B cell (primary cell): ENCODE measurements at regions not wholly inside any gene's neighbourhood (a gene's known extent, or its start where the extent isn't known, plus 50 kb on each side); places are given as distances from the start of the nearest gene placed in this dataset.
"Not testable (repeated sequence)": the region's sequence is repeated elsewhere in the genome, so short reads cannot be mapped to it uniquely, and the experiment has no call there.

Source experiments
- EZH2 ChIP-seq: IDR thresholded peaks from 2 replicates; pipeline ENCODE4 v1.6.1; 2012; ENCODE audit warnings: borderline replicate concordance, low read depth, mild to moderate bottlenecking, moderate library complexity, low read length; ENCODE audit not compliant: insufficient read depth, poor library complexity, severe bottlenecking
- TF ChIP-seq, protein P1 (sequence below): fragments of 200-600 bp; IDR thresholded peaks from one replicate; pipeline ENCODE4 v1.8.0; 2022; ENCODE audit warnings: antibody characterized with exemption, mild to moderate bottlenecking

DNA sequence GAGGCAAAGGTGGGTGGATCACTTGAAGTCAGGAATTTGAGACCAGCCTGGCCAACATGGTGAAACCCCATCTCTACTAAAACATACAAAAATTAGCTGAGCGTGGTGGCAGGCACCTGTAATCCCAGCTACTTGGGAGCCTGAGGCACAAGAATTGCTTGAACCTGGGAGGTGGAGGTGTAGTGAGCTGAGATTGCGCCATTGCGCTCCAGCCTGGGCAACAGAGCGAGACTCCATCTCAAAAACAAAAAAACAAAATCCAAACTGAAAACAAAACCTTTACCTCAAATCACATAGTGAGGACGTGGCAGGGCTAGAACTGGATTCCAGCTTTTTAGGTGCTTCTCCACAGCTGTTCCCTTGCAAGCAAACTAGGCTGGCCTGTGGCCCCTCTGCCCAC, 58.5 kb upstream of the EDAR start:
- TF ChIP-seq, protein P1, sequence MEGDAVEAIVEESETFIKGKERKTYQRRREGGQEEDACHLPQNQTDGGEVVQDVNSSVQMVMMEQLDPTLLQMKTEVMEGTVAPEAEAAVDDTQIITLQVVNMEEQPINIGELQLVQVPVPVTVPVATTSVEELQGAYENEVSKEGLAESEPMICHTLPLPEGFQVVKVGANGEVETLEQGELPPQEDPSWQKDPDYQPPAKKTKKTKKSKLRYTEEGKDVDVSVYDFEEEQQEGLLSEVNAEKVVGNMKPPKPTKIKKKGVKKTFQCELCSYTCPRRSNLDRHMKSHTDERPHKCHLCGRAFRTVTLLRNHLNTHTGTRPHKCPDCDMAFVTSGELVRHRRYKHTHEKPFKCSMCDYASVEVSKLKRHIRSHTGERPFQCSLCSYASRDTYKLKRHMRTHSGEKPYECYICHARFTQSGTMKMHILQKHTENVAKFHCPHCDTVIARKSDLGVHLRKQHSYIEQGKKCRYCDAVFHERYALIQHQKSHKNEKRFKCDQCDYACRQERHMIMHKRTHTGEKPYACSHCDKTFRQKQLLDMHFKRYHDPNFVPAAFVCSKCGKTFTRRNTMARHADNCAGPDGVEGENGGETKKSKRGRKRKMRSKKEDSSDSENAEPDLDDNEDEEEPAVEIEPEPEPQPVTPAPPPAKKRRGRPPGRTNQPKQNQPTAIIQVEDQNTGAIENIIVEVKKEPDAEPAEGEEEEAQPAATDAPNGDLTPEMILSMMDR: not testable (repeated sequence)
- TF ChIP-seq EZH2: not testable (repeated sequence)
